Aorta (tissue), 5 donors: ENCODE measurements at regions not wholly inside any gene's neighbourhood (a gene's known extent, or its start where the extent isn't known, plus 50 kb on each side); places are given as distances from the start of the nearest gene placed in this dataset.

Experiments used
- ATAC-seq: fragments of 200-7000 bp; cut with Tn5 transposase; one replicate; pipeline ENCODE4 v1.9.1; 2022; ENCODE audit warnings: moderate library complexity; ENCODE audit not compliant: low FRiP score
- DNase-seq, 2 donors: peaks; one replicate each; pipeline ENCODE4 v3.0.0-alpha.2; 2020
- H3K27ac ChIP-seq, 2 donors: one replicate each; pipeline ENCODE4 v1.5.1; 2013; ENCODE audit warnings: low read length in 2 of 2, mild to moderate bottlenecking in 2 of 2, moderate library complexity in 2 of 2, control low read depth in 1 of 2, inconsistent platforms in 1 of 2, low read depth in 1 of 2
- H3K27me3 ChIP-seq, 2 donors: one replicate each; pipeline ENCODE4 v1.6.1; 2013; ENCODE audit warnings: control low read depth in 1 of 2, low read length in 1 of 2, mild to moderate bottlenecking in 1 of 2, moderate library complexity in 1 of 2; ENCODE audit not compliant: insufficient read depth in 2 of 2, control insufficient read depth in 1 of 2
- H3K36me3 ChIP-seq, 2 donors: one replicate each; pipeline ENCODE4 v1.6.1; 2013; ENCODE audit warnings: control low read depth in 1 of 2, low read length in 1 of 2, mild to moderate bottlenecking in 1 of 2; ENCODE audit not compliant: insufficient read depth in 2 of 2, control insufficient read depth in 1 of 2
- H3K4me1 ChIP-seq, 2 donors: one replicate each; pipeline ENCODE4 v1.6.1; 2013; ENCODE audit warnings: low read length in 2 of 2, control low read depth in 1 of 2, mild to moderate bottlenecking in 1 of 2, moderate library complexity in 1 of 2; ENCODE audit not compliant: insufficient read depth in 2 of 2, control insufficient read depth in 1 of 2
- H3K4me3 ChIP-seq, 2 donors: one replicate each; pipeline ENCODE4 v1.5.1; 2013; ENCODE audit warnings: low read length in 2 of 2, control low read depth in 1 of 2, mild to moderate bottlenecking in 1 of 2
- H3K9me3 ChIP-seq: one replicate; pipeline ENCODE4 v1.6.1; 2013; ENCODE audit warnings: mild to moderate bottlenecking, low read length; ENCODE audit not compliant: control insufficient read depth
- WGBS, 2 donors: extraction: QIAGEN DNeasy Blood & Tissue Kit; methylation state at CpG; one replicate each; pipeline ENCODE4 v1.1.7; 2013; 5-methylcytosine and 5-hydroxymethylcytosine counted together
- intact Hi-C, 2 donors: fragments of 100-400 bp; cut with DNase I; formaldehyde crosslinking; loops; one replicate each; pipeline versions ENCODE4 v1.14.2 to v1.15.0; 2022
- donor health status: healthy with polysubstance abuse.
- donor health status: Bipolar disorder and iron deficiency.
- donor health status: DM: no; HTN: no; CAD: no.
- donor health status: DM: no; HTN: no; CAD: no.
- donor health status: DM: yes; HTN: yes; CAD: no.

GRCh38 chr13:59409211-59409610, 754.5 kb downstream of the DIAPH3 start:
- no peaks in the 10 kb centered on the region for H3K4me1 ChIP-seq
- no peak overlapping the region for H3K4me3 ChIP-seq
- DNase-seq, result no peak
- no peaks in the 10 kb centered on the region for H3K27me3 ChIP-seq
- no peak overlapping the region for H3K27ac ChIP-seq
- 0 to 7% methylated on average over 2 of the region's 2 CpGs for WGBS, 2 donors
- no peak for ATAC-seq
- H3K9me3 ChIP-seq, result no peaks in the 10 kb centered on the region
- intact Hi-C loops, result no loop called here
- no peaks in the 10 kb centered on the region for H3K36me3 ChIP-seq

GRCh38 chr13:59409634-59410200, 754.0 kb downstream of the DIAPH3 start:
- 80 to 81% methylated on average over 8 of the region's 8 CpGs for WGBS, 2 donors
- DNase-seq (no peak), ATAC-seq (no peak)
- Histone ChIP-seq H3K36me3 (no peaks in the 10 kb centered on the region), H3K4me1 (no peaks in the 10 kb centered on the region), H3K27ac (no peak overlapping the region), H3K9me3 (no peaks in the 10 kb centered on the region), H3K27me3 (no peaks in the 10 kb centered on the region), H3K4me3 (no peak overlapping the region)
- intact Hi-C loops, result no loop called here

GRCh38 chr13:59413126-59413525, 750.6 kb downstream of the DIAPH3 start:
- ATAC-seq, result no peak
- H3K9me3 ChIP-seq, result no peaks in the 10 kb centered on the region
- H3K4me1 ChIP-seq, result no peaks in the 10 kb centered on the region
- no peak for DNase-seq
- no peak overlapping the region for H3K4me3 ChIP-seq
- intact Hi-C loops, result no loop called here
- H3K36me3 ChIP-seq, result no peaks in the 10 kb centered on the region
- no peaks in the 10 kb centered on the region for H3K27me3 ChIP-seq
- H3K27ac ChIP-seq, result no peak overlapping the region

GRCh38 chr13:59414006-59414405, 749.7 kb downstream of the DIAPH3 start:
- Histone ChIP-seq H3K27me3 (no peaks in the 10 kb centered on the region), H3K4me3 (no peak overlapping the region), H3K4me1 (no peaks in the 10 kb centered on the region), H3K27ac (no peak overlapping the region), H3K36me3 (no peaks in the 10 kb centered on the region), H3K9me3 (no peaks in the 10 kb centered on the region)
- 28 to 32% methylated on average over 1 of the region's 1 CpG for WGBS, 2 donors
- no peak for ATAC-seq
- intact Hi-C loops, result no loop called here
- no peak for DNase-seq

- H3K4me3 ChIP-seq, result no peak overlapping the region
- 90% methylated on average over 5 of the region's 5 CpGs for WGBS, 2 donors
- DNase-seq (no peak), ATAC-seq (no peak)
- no peak overlapping the region for H3K27ac ChIP-seq
- no peaks in the 10 kb centered on the region for H3K9me3 ChIP-seq
- H3K36me3 ChIP-seq, result no peaks in the 10 kb centered on the region
- H3K4me1 ChIP-seq, result no peaks in the 10 kb centered on the region
- H3K27me3 ChIP-seq, result no peaks in the 10 kb centered on the region
- intact Hi-C loops, result no loop called here
Measured at GRCh38 chr13:59415498-59415897, 748.2 kb downstream of the DIAPH3 start.

GRCh38 chr13:59416561-59416960, 747.2 kb downstream of the DIAPH3 start:
- Histone ChIP-seq H3K27me3 (no peaks in the 10 kb centered on the region), H3K4me1 (no peaks in the 10 kb centered on the region), H3K4me3 (no peak overlapping the region), H3K36me3 (no peaks in the 10 kb centered on the region), H3K27ac (no peak overlapping the region), H3K9me3 (no peaks in the 10 kb centered on the region)
- no peak for ATAC-seq
- no peak for DNase-seq
- WGBS, 2 donors, result 93% methylated on average over 2 of the region's 2 CpGs
- intact Hi-C loops, result no loop called here

GRCh38 chr13:59422646-59423045, 741.1 kb downstream of the DIAPH3 start:
- intact Hi-C loops, result no loop called here
- DNase-seq, result no peak
- no peak for ATAC-seq
- H3K4me1 ChIP-seq, result no peaks in the 10 kb centered on the region
- WGBS, 2 donors, result 74 to 79% methylated on average over 4 of the region's 4 CpGs
- no peaks in the 10 kb centered on the region for H3K9me3 ChIP-seq
- no peak overlapping the region for H3K4me3 ChIP-seq
- H3K36me3 ChIP-seq, result no peaks in the 10 kb centered on the region
- H3K27me3 ChIP-seq, result no peaks in the 10 kb centered on the region
- no peak overlapping the region for H3K27ac ChIP-seq

GRCh38 chr13:59423708-59424340, 739.9 kb downstream of the DIAPH3 start:
- H3K9me3 ChIP-seq, result no peaks in the 10 kb centered on the region
- 57 to 61% methylated on average over 4 of the region's 4 CpGs for WGBS, 2 donors
- DNase-seq (no peak), ATAC-seq (no peak)
- H3K4me3 ChIP-seq, result no peak overlapping the region
- no peaks in the 10 kb centered on the region for H3K36me3 ChIP-seq
- H3K27ac ChIP-seq, result no peak overlapping the region
- no peaks in the 10 kb centered on the region for H3K4me1 ChIP-seq
- intact Hi-C loops, result no loop called here
- no peaks in the 10 kb centered on the region for H3K27me3 ChIP-seq

- H3K4me3 ChIP-seq, result no peak overlapping the region
- H3K4me1 ChIP-seq, result no peaks in the 10 kb centered on the region
- intact Hi-C loops, result no loop called here
- ATAC-seq, result no peak
- H3K27ac ChIP-seq, result no peak overlapping the region
- DNase-seq, result no peak
- no peaks in the 10 kb centered on the region for H3K9me3 ChIP-seq
- H3K27me3 ChIP-seq, result no peaks in the 10 kb centered on the region
- H3K36me3 ChIP-seq, result no peaks in the 10 kb centered on the region
- 15 to 27% methylated on average over 2 of the region's 2 CpGs for WGBS, 2 donors
Measured at GRCh38 chr13:59424661-59425060, 739.1 kb downstream of the DIAPH3 start.
